ENCODE measurements at regions not wholly inside any gene's neighbourhood (a gene's known extent, or its start where the extent isn't known, plus 50 kb on each side); places are given as distances from the start of the nearest gene placed in this dataset.

- H3K4me2 ChIP-seq (ENCODE audit: insufficient read depth, insufficient read length, low read length): no peak overlapping the region
- no peak overlapping the region for H3T11ph ChIP-seq (ENCODE audit: low read length)
- H3K56ac ChIP-seq (ENCODE audit: insufficient read length, low read depth, low read length): no peak overlapping the region
- no peak overlapping the region for H2BK12ac ChIP-seq (ENCODE audit: insufficient read length, low read depth, low read length)
- no peaks in the 10 kb centered on the region for H3K79me1 ChIP-seq (ENCODE audit: insufficient read depth, low read depth, low read length, poor library complexity, severe bottlenecking)
- Mint-ChIP-seq H3K27ac (no peak overlapping the region), H3K4me3 (no peak overlapping the region), H3K4me1 (peaks cover 18 to 20% of the 10 kb centered on the region in 2 experiments), H3K9me3 (no peaks in the 10 kb centered on the region), H3K27me3 (ENCODE audit: low read depth) (peaks cover 35% of the 10 kb centered on the region), H3K36me3 (ENCODE audit: insufficient read depth in 1 of 3, low read depth in 3 of 3) (no peaks in the 10 kb centered on the region; a peak in 1 of 7 replicates)
- DNase-seq: no peak
- no peak overlapping the region for H4K91ac ChIP-seq (ENCODE audit: insufficient read length, low read depth, low read length)
- H3K27ac ChIP-seq (ENCODE audit: insufficient read length, low read depth, low read length): no peak overlapping the region
- no peaks in the 10 kb centered on the region for H4K20me1 ChIP-seq (ENCODE audit: control insufficient read depth, insufficient read depth, insufficient read length)
- H3K4me1 ChIP-seq (ENCODE audit: insufficient read depth, low read length): peaks cover 2% of the 10 kb centered on the region; the same call in 1 of the 2 replicates
- no peak overlapping the region for H3K18ac ChIP-seq (ENCODE audit: insufficient read length, low read depth, low read length)
- H2BK120ac ChIP-seq (ENCODE audit: low read depth, low read length, poor library complexity, severe bottlenecking): no peak overlapping the region
- H3K9me3 ChIP-seq (ENCODE audit: control insufficient read depth, low read depth, low read length): no peaks in the 10 kb centered on the region
- no peak overlapping the region for H2BK5ac ChIP-seq (ENCODE audit: insufficient read length, low read length)
- no peaks in the 10 kb centered on the region for H3K79me2 ChIP-seq (ENCODE audit: insufficient read depth, low read length)
- no peak overlapping the region for H3K9ac ChIP-seq (ENCODE audit: extremely low read depth, insufficient read length, low read length)
- TF ChIP-seq, protein P1, sequence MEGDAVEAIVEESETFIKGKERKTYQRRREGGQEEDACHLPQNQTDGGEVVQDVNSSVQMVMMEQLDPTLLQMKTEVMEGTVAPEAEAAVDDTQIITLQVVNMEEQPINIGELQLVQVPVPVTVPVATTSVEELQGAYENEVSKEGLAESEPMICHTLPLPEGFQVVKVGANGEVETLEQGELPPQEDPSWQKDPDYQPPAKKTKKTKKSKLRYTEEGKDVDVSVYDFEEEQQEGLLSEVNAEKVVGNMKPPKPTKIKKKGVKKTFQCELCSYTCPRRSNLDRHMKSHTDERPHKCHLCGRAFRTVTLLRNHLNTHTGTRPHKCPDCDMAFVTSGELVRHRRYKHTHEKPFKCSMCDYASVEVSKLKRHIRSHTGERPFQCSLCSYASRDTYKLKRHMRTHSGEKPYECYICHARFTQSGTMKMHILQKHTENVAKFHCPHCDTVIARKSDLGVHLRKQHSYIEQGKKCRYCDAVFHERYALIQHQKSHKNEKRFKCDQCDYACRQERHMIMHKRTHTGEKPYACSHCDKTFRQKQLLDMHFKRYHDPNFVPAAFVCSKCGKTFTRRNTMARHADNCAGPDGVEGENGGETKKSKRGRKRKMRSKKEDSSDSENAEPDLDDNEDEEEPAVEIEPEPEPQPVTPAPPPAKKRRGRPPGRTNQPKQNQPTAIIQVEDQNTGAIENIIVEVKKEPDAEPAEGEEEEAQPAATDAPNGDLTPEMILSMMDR (conservative IDR thresholded peaks at IDR 0.05): no peak
- WGBS (ENCODE audit: extremely low coverage, insufficient read length, low lambda C conversion rate): no CpG with 5 or more reads among the region's 3 CpGs
- H3K4ac ChIP-seq (ENCODE audit: low read depth, low read length): no peak overlapping the region
- no peak overlapping the region for H2BK15ac ChIP-seq (ENCODE audit: low read depth, low read length)
- no peak overlapping the region for H2BK20ac ChIP-seq (ENCODE audit: low read depth, low read length, poor library complexity, severe bottlenecking)
- no peaks in the 10 kb centered on the region for H3K27me3 ChIP-seq (ENCODE audit: insufficient read depth, low read length)
- H3K23me2 ChIP-seq (ENCODE audit: insufficient read length, low read depth, low read length, poor library complexity, severe bottlenecking): no peaks in the 10 kb centered on the region
- no peak overlapping the region for H3K14ac ChIP-seq (ENCODE audit: insufficient read depth, low read length)
- no peak overlapping the region for H4K5ac ChIP-seq (ENCODE audit: insufficient read length, low read depth, low read length)
- H2AFZ ChIP-seq (ENCODE audit: low read length): no peak overlapping the region
- H4K8ac ChIP-seq (replicated peaks; ENCODE audit: insufficient read length, low read depth, low read length): no peak overlapping the region
- H2AK5ac ChIP-seq (ENCODE audit: insufficient read length, low read length): no peak overlapping the region
- H3K23ac ChIP-seq (ENCODE audit: insufficient read length, low read depth, low read length): no peak overlapping the region
Measured at GRCh38 chr14:58792416-58792815, 154.7 kb downstream of the DACT1 start.
